HCT116 (cell line): ENCODE measurements at regions not wholly inside any gene's neighbourhood (a gene's known extent, or its start where the extent isn't known, plus 50 kb on each side); places are given as distances from the start of the nearest gene placed in this dataset.

ENCODE experiments used
- ATAC-seq: fragments of 200-7000 bp; cut with Tn5 transposase; 2 replicates; pipeline ENCODE4 v1.9.1; 2020; ENCODE audit warnings: mild to moderate bottlenecking, moderate library complexity
- BruUV-seq: library from RNA; stranded (reverse); fragments of 400-500 nt; replicated peaks from 2 replicates; lab custom pipeline; 2021; lab: Mats Ljungman, UMichigan
- CTCF ChIA-PET: fragments of 300-600 bp; sonication (Branson Sonifier 250); formaldehyde crosslinking; loops from one replicate; lab custom pipeline; 2021; ENCODE audit warnings: antibody characterized with exemption; lab: Charles Lee
- POLR2A ChIA-PET: fragments of 300-600, 350-600 bp; sonication (Branson Sonifier 250); formaldehyde crosslinking; loops from one replicate; lab custom pipeline; 2021; ENCODE audit warnings: antibody characterized with exemption; lab: Charles Lee
- RAD21 ChIA-PET, 2 experiments: fragments of 300-600 bp; sonication (Branson Sonifier 250); formaldehyde crosslinking; loops; one replicate each; lab custom pipeline; 2023; ENCODE audit warnings: low total read pairs in 2 of 2; ENCODE audit not compliant: uncharacterized antibody in 2 of 2, unreplicated experiment in 2 of 2, low non-redundant PET in 1 of 2; lab: Charles Lee
- DNase-seq: peaks from one replicate; pipeline ENCODE4 v3.0.0-alpha.2; 2010; ENCODE audit warnings: low read depth, low spot score
- H2AFZ ChIP-seq: fragments of 200-600 bp; shearing (Covaris generic), sonication (generic); 2 replicates; pipeline ENCODE4 v1.6.1; 2017; ENCODE audit warnings: low read depth, mixed run types, mixed read lengths, antibody characterized with exemption, low read length; ENCODE audit not compliant: poor library complexity, severe bottlenecking
- H3K27ac ChIP-seq: 2 replicates; pipeline ENCODE4 v1.5.1; 2012; ENCODE audit warnings: low read depth, low read length
- H3K27me3 ChIP-seq: fragments of 200-600 bp; sonication (generic); 2 replicates; pipeline ENCODE4 v1.6.1; 2016; ENCODE audit warnings: mixed run types, low read length, mixed read lengths; ENCODE audit not compliant: insufficient read depth
- H3K36me3 ChIP-seq, 2 experiments: fragments of 200-500 bp in 1 of 2; fragments of 200-600 bp in 1 of 2; sonication (Bioruptor generic) in 1 of 2; sonication (generic) in 1 of 2; 2 replicates each; pipeline versions ENCODE4 v1.5.1 to v1.6.1; 2014 to 2016; ENCODE audit warnings: low read length in 2 of 2, inconsistent platforms in 1 of 2, mixed read lengths in 1 of 2, mixed run types in 1 of 2; ENCODE audit not compliant: insufficient read depth in 2 of 2, control insufficient read depth in 1 of 2
- H3K4me1 ChIP-seq, 2 experiments: fragments of 200-600 bp in 1 of 2; sonication (generic) in 1 of 2; 2 replicates each; pipeline versions ENCODE4 v1.5.1 to v1.6.1; 2012 to 2017; ENCODE audit warnings: low read length in 2 of 2, inconsistent platforms in 1 of 2, mild to moderate bottlenecking in 1 of 2, mixed read lengths in 1 of 2, mixed run types in 1 of 2, moderate library complexity in 1 of 2; ENCODE audit not compliant: insufficient read depth in 2 of 2, control insufficient read depth in 1 of 2
- H3K4me2 ChIP-seq: fragments of 200-600 bp; sonication (generic); 2 replicates; pipeline ENCODE4 v1.6.1; 2017; ENCODE audit warnings: mixed run types, low read length, mixed read lengths
- H3K4me3 ChIP-seq, 2 experiments: fragments of 200-600 bp in 1 of 2; sonication (generic) in 1 of 2; replicated peaks in 1 of 2; 2 replicates each; pipeline ENCODE4 v1.5.1; 2011 to 2016; ENCODE audit warnings: low read length in 2 of 2, control low read depth in 1 of 2, low read depth in 1 of 2, mild to moderate bottlenecking in 1 of 2, mixed read lengths in 1 of 2, mixed run types in 1 of 2
- H3K79me2 ChIP-seq: fragments of 200-600 bp; sonication (generic); 2 replicates; pipeline ENCODE4 v1.6.1; 2017; ENCODE audit warnings: mild to moderate bottlenecking, mixed run types, low read length, moderate library complexity, mixed read lengths; ENCODE audit not compliant: insufficient read depth
- H3K9ac ChIP-seq: fragments of 200-600 bp; sonication (generic); 2 replicates; pipeline ENCODE4 v1.6.1; 2016; ENCODE audit warnings: low read length, mixed read lengths
- H3K9me2 ChIP-seq: fragments of 200-600 bp; sonication (generic), shearing (Covaris generic); 2 replicates; pipeline ENCODE4 v1.6.1; 2017; ENCODE audit warnings: mixed run types, mild to moderate bottlenecking, moderate library complexity; ENCODE audit not compliant: insufficient read depth
- H3K9me3 ChIP-seq, 2 experiments: fragments of 200-500 bp in 1 of 2; fragments of 200-600 bp in 1 of 2; sonication (Bioruptor generic) in 1 of 2; sonication (generic) in 1 of 2; 2 replicates each; pipeline ENCODE4 v1.6.1; 2014 to 2017; ENCODE audit warnings: low read length in 2 of 2, mixed read lengths in 2 of 2, inconsistent platforms in 1 of 2, low read depth in 1 of 2, mild to moderate bottlenecking in 1 of 2, mixed run types in 1 of 2, moderate library complexity in 1 of 2; ENCODE audit not compliant: control insufficient read depth in 1 of 2, insufficient read depth in 1 of 2
- H4K20me1 ChIP-seq: fragments of 200-600 bp; sonication (generic), shearing (Covaris generic); 2 replicates; pipeline ENCODE4 v1.6.1; 2017; ENCODE audit warnings: mixed run types, mild to moderate bottlenecking, moderate library complexity; ENCODE audit not compliant: insufficient read depth
- ATF3 ChIP-seq: IDR thresholded peaks from 2 replicates; pipeline ENCODE4 v1.6.1; 2012
- CBX3 ChIP-seq: IDR thresholded peaks from 2 replicates; pipeline ENCODE4 v1.6.1; 2012; ENCODE audit warnings: low read depth
- CEBPB ChIP-seq: IDR thresholded peaks from 2 replicates; pipeline ENCODE4 v1.6.1; 2012; ENCODE audit warnings: low read depth
- EGR1 ChIP-seq: IDR thresholded peaks from 2 replicates; pipeline ENCODE4 v1.6.1; 2012; ENCODE audit warnings: low read depth
- ELF1 ChIP-seq: IDR thresholded peaks from 2 replicates; pipeline ENCODE4 v1.6.1; 2012; ENCODE audit warnings: low read depth, borderline replicate concordance
- EZH2phosphoT487 ChIP-seq: fragments of 200-600 bp; IDR thresholded peaks from 2 replicates; pipeline ENCODE4 v1.6.1; 2018; ENCODE audit warnings: antibody characterized with exemption, borderline replicate concordance
- FOSL1 ChIP-seq: IDR thresholded peaks from 2 replicates; pipeline ENCODE4 v1.6.1; 2012; ENCODE audit warnings: low read depth
- JUND ChIP-seq: IDR thresholded peaks from 2 replicates; pipeline ENCODE4 v1.6.1; 2012
- POLR2A ChIP-seq: IDR thresholded peaks from 2 replicates; pipeline ENCODE4 v1.7.0; 2011; ENCODE audit warnings: borderline replicate concordance; ENCODE audit not compliant: insufficient read depth, insufficient read length; ENCODE audit errors: extremely low read depth
- POLR2AphosphoS5 ChIP-seq: IDR thresholded peaks from 2 replicates; pipeline ENCODE4 v1.6.1; 2011; ENCODE audit warnings: mild to moderate bottlenecking, low read depth, low read length, moderate library complexity
- REST ChIP-seq: IDR thresholded peaks from 2 replicates; pipeline ENCODE4 v1.6.1; 2012; ENCODE audit warnings: low read depth
- SP1 ChIP-seq: IDR thresholded peaks from 2 replicates; pipeline ENCODE4 v1.6.1; 2012; ENCODE audit warnings: low read depth
- SRF ChIP-seq: IDR thresholded peaks from 2 replicates; pipeline ENCODE4 v1.6.1; 2012; ENCODE audit warnings: low read depth
- TCF7L2 ChIP-seq: IDR thresholded peaks from 2 replicates; pipeline ENCODE4 v1.7.0; 2011; ENCODE audit warnings: borderline replicate concordance, inconsistent platforms; ENCODE audit not compliant: insufficient read depth, insufficient read length; ENCODE audit errors: extremely low read depth
- YY1 ChIP-seq: IDR thresholded peaks from 2 replicates; pipeline ENCODE4 v1.6.1; 2011; ENCODE audit warnings: low read length, low read depth, moderate library complexity, mild to moderate bottlenecking; ENCODE audit not compliant: insufficient replicate concordance; ENCODE audit errors: extremely low read depth
- ZFX ChIP-seq: fragments of 450-650 bp; IDR thresholded peaks from 2 replicates; pipeline ENCODE4 v1.6.1; 2017
- ZNF274 ChIP-seq: fragments of 200-500 bp; sonication (Bioruptor generic); IDR thresholded peaks from 2 replicates; pipeline ENCODE4 v1.6.1; 2014; ENCODE audit warnings: mild to moderate bottlenecking, low read depth, low read length, inconsistent platforms
- intact Hi-C: fragments of 100-400 bp; cut with micrococcal nuclease; formaldehyde crosslinking; loops from 2 replicates; pipeline ENCODE4 v1.10.0; 2022
- TF ChIP-seq, protein P1 (sequence below): IDR thresholded peaks from 2 replicates; pipeline ENCODE4 v1.6.1; 2012

- no peaks in the 10 kb centered on the region for H3K9me2 ChIP-seq
- CTCF ChIA-PET, result no interaction called here
- RAD21 ChIA-PET, result no interaction called here
- H3K36me3 ChIP-seq, result no peaks in the 10 kb centered on the region
- H3K27ac ChIP-seq, result no peak overlapping the region
- TF ChIP-seq SRF (no peak), SP1 (no peak), JUND (no peak), YY1 (no peak), POLR2A (no peak), EZH2phosphoT487 (no peak), CBX3 (no peak), ZFX (no peak), REST (no peak), CEBPB (no peak), TCF7L2 (no peak), POLR2AphosphoS5 (no peak), FOSL1 (no peak), EGR1 (no peak), ZNF274 (no peak), ELF1 (no peak), ATF3 (no peak)
- TF ChIP-seq, protein P1, sequence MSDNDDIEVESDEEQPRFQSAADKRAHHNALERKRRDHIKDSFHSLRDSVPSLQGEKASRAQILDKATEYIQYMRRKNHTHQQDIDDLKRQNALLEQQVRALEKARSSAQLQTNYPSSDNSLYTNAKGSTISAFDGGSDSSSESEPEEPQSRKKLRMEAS, result no peak
- TF ChIP-seq, all 23 proteins: peak for 0
- no peak overlapping the region for H3K4me2 ChIP-seq
- no peak overlapping the region for H3K9ac ChIP-seq
- peaks cover 56% of the 10 kb centered on the region for H3K27me3 ChIP-seq
- no peaks in the 10 kb centered on the region for H3K4me1 ChIP-seq
- ATAC-seq (no peak), DNase-seq (no peak)
- no peaks in the 10 kb centered on the region for H3K79me2 ChIP-seq
- no TSS peak for BruUV-seq
- no peak overlapping the region for H2AFZ ChIP-seq
- POLR2A ChIA-PET, result no interaction called here
- H3K9me3 ChIP-seq, result no peaks in the 10 kb centered on the region
- H3K4me3 ChIP-seq, result no peak overlapping the region
- no peaks in the 10 kb centered on the region for H4K20me1 ChIP-seq
- intact Hi-C loops, result no loop called here
Measured at GRCh38 chr3:181431748-181432147, 280.0 kb upstream of the SOX2 start.
